IMR-90 (cell line): ENCODE measurements at regions not wholly inside any gene's neighbourhood (a gene's known extent, or its start where the extent isn't known, plus 50 kb on each side); places are given as distances from the start of the nearest gene placed in this dataset.

Source experiments
- CEBPB ChIP-seq: IDR thresholded peaks from 2 replicates; pipeline ENCODE4 v1.6.1; 2012; ENCODE audit warnings: low read depth, low read length, improper control_type of control experiment
- CTCF ChIP-seq: conservative IDR thresholded peaks from 2 replicates; pipeline ENCODE4 v1.5.1; 2012; ENCODE audit warnings: mild to moderate bottlenecking, low read depth, low read length, improper control_type of control experiment
- FOS ChIP-seq: fragments of 150-350 bp; IDR thresholded peaks from 2 replicates; pipeline ENCODE4 v1.6.1; 2016; ENCODE audit warnings: low read depth, low read length
- MXI1 ChIP-seq: IDR thresholded peaks from 2 replicates; pipeline ENCODE4 v1.6.1; 2012; ENCODE audit warnings: low read depth, mild to moderate bottlenecking, low read length, moderate library complexity, borderline replicate concordance
- NFE2L2 ChIP-seq: fragments of 150-350 bp; IDR thresholded peaks from 2 replicates; pipeline ENCODE4 v1.6.1; 2016; ENCODE audit warnings: low read depth, mild to moderate bottlenecking, low read length
- POLR2A ChIP-seq: IDR thresholded peaks from 2 replicates; pipeline ENCODE4 v1.6.1; 2012; ENCODE audit warnings: mild to moderate bottlenecking, low read depth, low read length
- SMC3 ChIP-seq: fragments of 150-350 bp; IDR thresholded peaks from 2 replicates; pipeline ENCODE4 v1.6.1; 2016; ENCODE audit warnings: low read depth, mild to moderate bottlenecking, antibody characterized with exemption, low read length, moderate library complexity

- TF ChIP-seq CTCF (no peak), POLR2A (no peak), CEBPB (no peak), FOS (no peak), SMC3 (no peak), MXI1 (no peak), NFE2L2 (no peak)
These were observed 630.5 kb upstream of the FANCL start for GRCh38 chr2:58871469-58872142.
